GM12865 (cell line): ENCODE measurements at regions not wholly inside any gene's neighbourhood (a gene's known extent, or its start where the extent isn't known, plus 50 kb on each side); places are given as distances from the start of the nearest gene placed in this dataset.

Experiments
- DNase-seq: peaks from one replicate; pipeline ENCODE4 v3.0.0; 2010; ENCODE audit warnings: low read depth
- H3K4me3 ChIP-seq: 2 replicates; pipeline ENCODE4 v1.5.1; 2011; ENCODE audit warnings: mild to moderate bottlenecking, low read depth, low read length, control low read depth
- TF ChIP-seq, protein P1 (sequence below): IDR thresholded peaks from 2 replicates; pipeline ENCODE4 v1.5.1; 2011; ENCODE audit warnings: low read length, control low read depth, low read depth, inconsistent platforms; ENCODE audit not compliant: insufficient read depth; ENCODE audit errors: missing control alignments

DNA sequence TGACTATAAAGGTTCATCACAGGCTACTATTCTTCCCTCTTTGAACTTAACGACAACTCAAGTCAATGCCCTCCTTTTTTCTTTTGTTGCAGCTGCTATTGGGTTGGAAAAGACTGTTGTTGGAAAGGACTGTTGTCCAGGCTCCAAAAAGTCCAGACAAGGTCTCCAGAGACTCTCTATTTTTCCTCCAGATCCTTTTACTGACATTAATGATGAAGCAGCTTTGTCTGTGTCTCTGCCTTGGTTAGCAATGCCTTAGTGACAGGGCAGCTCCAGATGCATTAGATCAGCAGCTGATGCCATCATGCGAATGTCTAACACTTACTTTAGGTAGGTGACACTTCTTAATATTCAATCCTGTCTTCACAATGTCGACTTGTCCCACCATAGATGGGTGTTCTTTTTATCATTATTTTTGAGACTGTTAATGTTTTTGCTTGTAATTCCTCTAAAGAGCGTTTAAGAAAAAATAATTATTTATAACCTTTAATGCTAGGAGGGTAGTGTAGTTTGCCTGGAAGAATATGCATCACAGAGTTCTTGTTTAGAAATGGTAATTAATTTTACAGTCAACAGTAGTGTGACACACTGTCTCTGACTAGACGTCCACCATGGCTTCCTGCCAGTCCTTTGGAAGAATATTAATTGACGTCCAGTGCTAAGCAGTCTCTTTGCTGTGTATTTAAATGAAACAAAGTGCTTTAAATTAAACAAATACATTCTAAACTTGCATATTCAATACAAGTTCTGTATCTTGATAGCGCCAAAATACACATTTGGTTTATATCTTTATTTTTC is 492.2 kb downstream of the NR2F1-AS1 start:
- no peak overlapping the region for H3K4me3 ChIP-seq
- TF ChIP-seq, protein P1, sequence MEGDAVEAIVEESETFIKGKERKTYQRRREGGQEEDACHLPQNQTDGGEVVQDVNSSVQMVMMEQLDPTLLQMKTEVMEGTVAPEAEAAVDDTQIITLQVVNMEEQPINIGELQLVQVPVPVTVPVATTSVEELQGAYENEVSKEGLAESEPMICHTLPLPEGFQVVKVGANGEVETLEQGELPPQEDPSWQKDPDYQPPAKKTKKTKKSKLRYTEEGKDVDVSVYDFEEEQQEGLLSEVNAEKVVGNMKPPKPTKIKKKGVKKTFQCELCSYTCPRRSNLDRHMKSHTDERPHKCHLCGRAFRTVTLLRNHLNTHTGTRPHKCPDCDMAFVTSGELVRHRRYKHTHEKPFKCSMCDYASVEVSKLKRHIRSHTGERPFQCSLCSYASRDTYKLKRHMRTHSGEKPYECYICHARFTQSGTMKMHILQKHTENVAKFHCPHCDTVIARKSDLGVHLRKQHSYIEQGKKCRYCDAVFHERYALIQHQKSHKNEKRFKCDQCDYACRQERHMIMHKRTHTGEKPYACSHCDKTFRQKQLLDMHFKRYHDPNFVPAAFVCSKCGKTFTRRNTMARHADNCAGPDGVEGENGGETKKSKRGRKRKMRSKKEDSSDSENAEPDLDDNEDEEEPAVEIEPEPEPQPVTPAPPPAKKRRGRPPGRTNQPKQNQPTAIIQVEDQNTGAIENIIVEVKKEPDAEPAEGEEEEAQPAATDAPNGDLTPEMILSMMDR = no peak
- no peak for DNase-seq

DNA sequence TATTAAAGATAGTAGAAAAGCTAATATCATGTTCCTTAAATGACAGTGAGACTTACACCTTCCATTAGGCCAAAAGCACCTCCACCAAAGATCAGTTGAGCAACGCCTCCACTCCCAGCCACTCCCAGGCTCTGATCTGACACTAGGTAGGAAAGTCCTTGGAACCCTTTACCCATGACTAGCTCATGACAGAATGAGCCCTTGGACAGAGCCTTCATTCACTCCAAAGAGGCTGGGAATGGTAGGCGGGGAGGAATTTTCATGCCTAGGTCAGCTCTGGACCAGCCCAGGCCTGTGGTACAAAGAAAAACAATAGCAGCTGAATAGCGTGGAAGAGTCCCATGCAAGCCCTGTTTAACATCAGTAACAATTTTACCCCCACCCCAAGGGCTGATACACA is 493.7 kb downstream of the NR2F1-AS1 start:
- TF ChIP-seq, protein P1 = no peak
- no peak for DNase-seq
- H3K4me3 ChIP-seq = no peak overlapping the region

- no peak overlapping the region for H3K4me3 ChIP-seq
- no peak for DNase-seq
- TF ChIP-seq, protein P1 = no peak
These were observed 498.0 kb downstream of the NR2F1-AS1 start for GRCh38 chr5:93082981-93083380.

DNA sequence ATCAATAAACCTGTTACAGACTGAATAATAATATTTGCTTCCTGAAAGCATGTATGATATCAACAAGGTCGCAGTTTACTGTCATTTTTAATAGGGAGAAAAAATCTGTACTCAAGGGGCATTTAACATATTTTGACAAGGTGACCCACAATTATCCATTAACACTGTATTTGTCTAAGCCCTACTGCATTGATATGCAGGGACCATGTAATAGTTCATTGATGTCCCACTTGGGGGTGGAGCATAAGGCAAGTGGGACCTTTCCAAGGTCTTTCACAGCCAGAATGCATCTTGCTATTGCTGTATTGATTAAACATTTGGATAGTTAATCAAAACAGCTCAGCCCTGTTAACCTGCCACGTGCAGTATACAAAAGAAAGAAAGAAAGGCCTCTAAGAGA is 502.0 kb downstream of the NR2F1-AS1 start:
- H3K4me3 ChIP-seq = no peak overlapping the region
- TF ChIP-seq, protein P1 = no peak
- no peak for DNase-seq

GRCh38 chr5:93078082-93079038 is 502.7 kb downstream of the NR2F1-AS1 start:
- H3K4me3 ChIP-seq = peak overlapping the region; percentile 1; the same call in 1 of the 2 replicates
- DNase-seq = peak; percentile 60
- TF ChIP-seq, protein P1 = no peak

GRCh38 chr5:93076566-93076965 is 504.5 kb downstream of the NR2F1-AS1 start:
- TF ChIP-seq, protein P1 = no peak
- H3K4me3 ChIP-seq = no peak overlapping the region
- DNase-seq = no peak
